Type B pancreatic cell (in vitro differentiated cells): ENCODE measurements at regions not wholly inside any gene's neighbourhood (a gene's known extent, or its start where the extent isn't known, plus 50 kb on each side); places are given as distances from the start of the nearest gene placed in this dataset.

Experiments used
- DNase-seq: peaks from one replicate; pipeline ENCODE4 v3.0.0; 2021; ENCODE audit warnings: mixed read lengths; ENCODE audit not compliant: unreplicated experiment; ENCODE audit errors: extremely low spot score
- H3K27ac Mint-ChIP-seq: 2 replicates; pipeline ENCODE4 v1.8.0; 2021; ENCODE audit warnings: mild to moderate bottlenecking, mixed read lengths
- H3K27me3 Mint-ChIP-seq: 2 replicates; pipeline ENCODE4 v1.8.0; 2021; ENCODE audit warnings: mixed read lengths
- H3K36me3 Mint-ChIP-seq: 2 replicates; pipeline ENCODE4 v1.8.0; 2021; ENCODE audit warnings: mixed read lengths
- H3K4me1 Mint-ChIP-seq: one replicate; pipeline ENCODE4 v1.8.0; 2021; ENCODE audit warnings: mixed read lengths; ENCODE audit not compliant: unreplicated experiment
- H3K4me3 Mint-ChIP-seq: 2 replicates; pipeline ENCODE4 v1.8.0; 2021; ENCODE audit warnings: mild to moderate bottlenecking, mixed read lengths
- H3K9me3 Mint-ChIP-seq: 2 replicates; pipeline ENCODE4 v1.8.0; 2021; ENCODE audit warnings: mixed read lengths
- TF ChIP-seq, protein P1 (sequence below): fragments of 200-600 bp; sonication (generic); conservative IDR thresholded peaks from 2 replicates; pipeline ENCODE4 v1.5.0; 2021; ENCODE audit warnings: antibody characterized with exemption, mild to moderate bottlenecking

DNA sequence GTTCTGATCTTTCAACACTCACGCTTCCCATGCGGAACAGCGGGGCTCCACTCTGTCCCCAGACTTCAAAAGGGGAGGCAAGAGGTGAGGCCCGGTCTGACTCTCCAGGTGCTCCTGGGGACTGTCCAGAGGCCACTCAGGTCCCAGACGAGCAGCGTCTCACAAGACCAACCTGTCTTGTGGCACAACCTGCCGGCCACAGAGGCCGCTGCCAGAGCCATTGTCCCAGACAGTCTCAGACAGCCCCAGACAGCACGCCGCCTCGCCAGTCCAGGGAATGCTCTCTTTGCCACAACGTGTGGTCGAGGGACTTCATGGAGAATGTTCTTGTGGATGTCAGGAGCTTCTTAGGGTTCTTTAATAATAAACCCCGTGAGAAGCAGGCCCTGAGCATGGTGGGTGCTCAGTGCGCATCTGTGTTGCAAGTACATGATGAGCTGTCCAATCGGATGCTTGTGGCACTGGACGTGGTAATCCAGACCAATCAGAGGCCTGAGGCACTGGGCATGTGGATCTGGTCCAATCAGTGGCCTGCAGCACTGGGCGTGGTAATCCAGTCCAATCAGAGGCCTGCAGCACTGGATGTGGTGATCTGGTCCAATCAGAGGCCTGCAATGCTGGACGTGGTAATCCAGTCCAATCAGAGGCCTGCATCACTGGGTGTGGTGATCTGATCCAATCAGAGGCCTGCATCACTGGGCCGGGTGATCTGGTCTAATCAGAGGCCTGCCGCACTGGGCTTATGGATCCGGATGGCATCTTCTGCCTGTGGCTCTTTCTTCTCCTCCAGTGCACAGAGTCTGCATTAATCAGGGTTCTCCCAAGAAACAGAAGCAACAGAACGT is 76.4 kb downstream of the TMEM18 start:
- H3K4me3 Mint-ChIP-seq = no peak overlapping the region

DNA sequence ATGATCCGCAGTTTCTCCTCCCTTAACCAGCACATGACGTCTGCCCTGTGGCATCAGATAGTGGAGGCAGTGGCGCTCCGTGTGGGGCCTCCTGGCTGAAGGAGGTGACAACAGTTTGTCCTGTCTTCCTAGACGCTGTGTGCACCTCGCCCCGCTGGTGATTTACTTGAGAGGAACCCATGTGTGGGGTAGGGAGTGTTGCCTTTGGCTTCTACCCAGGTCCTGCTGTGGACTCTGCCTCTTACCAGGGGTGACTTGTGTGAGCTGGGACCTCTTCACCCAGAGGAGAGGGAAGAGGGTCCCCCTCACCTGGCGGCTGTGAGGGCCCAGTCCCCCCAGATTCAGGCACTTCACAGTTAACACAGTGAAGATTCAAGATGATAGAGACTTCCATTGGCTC is 77.6 kb downstream of the TMEM18 start:
- Mint-ChIP-seq H3K4me3 (no peak overlapping the region), H3K36me3 (no peaks in the 10 kb centered on the region), H3K9me3 (peaks cover 15% of the 10 kb centered on the region), H3K4me1 (peaks cover 23% of the 10 kb centered on the region), H3K27me3 (no peaks in the 10 kb centered on the region), H3K27ac (no peak overlapping the region)
- TF ChIP-seq, protein P1, sequence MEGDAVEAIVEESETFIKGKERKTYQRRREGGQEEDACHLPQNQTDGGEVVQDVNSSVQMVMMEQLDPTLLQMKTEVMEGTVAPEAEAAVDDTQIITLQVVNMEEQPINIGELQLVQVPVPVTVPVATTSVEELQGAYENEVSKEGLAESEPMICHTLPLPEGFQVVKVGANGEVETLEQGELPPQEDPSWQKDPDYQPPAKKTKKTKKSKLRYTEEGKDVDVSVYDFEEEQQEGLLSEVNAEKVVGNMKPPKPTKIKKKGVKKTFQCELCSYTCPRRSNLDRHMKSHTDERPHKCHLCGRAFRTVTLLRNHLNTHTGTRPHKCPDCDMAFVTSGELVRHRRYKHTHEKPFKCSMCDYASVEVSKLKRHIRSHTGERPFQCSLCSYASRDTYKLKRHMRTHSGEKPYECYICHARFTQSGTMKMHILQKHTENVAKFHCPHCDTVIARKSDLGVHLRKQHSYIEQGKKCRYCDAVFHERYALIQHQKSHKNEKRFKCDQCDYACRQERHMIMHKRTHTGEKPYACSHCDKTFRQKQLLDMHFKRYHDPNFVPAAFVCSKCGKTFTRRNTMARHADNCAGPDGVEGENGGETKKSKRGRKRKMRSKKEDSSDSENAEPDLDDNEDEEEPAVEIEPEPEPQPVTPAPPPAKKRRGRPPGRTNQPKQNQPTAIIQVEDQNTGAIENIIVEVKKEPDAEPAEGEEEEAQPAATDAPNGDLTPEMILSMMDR = no peak
- DNase-seq = no peak

More for the DNA sequence above, 76.4 kb downstream of the TMEM18 start:
- Mint-ChIP-seq H3K27ac (no peak overlapping the region), H3K4me1 (peaks cover 14% of the 10 kb centered on the region), H3K27me3 (no peaks in the 10 kb centered on the region), H3K36me3 (no peaks in the 10 kb centered on the region), H3K9me3 (peaks cover 15% of the 10 kb centered on the region)
- no peak for DNase-seq
- TF ChIP-seq, protein P1 = no peak

GRCh38 chr2:598058-598802 is 79.0 kb downstream of the TMEM18 start:
- no peaks in the 10 kb centered on the region for H3K36me3 Mint-ChIP-seq
- H3K9me3 Mint-ChIP-seq = peaks cover 5% of the 10 kb centered on the region
- no peak overlapping the region for H3K4me3 Mint-ChIP-seq
- no peak overlapping the region for H3K27ac Mint-ChIP-seq
- TF ChIP-seq, protein P1 = no peak
- H3K4me1 Mint-ChIP-seq = peaks cover 23% of the 10 kb centered on the region
- no peaks in the 10 kb centered on the region for H3K27me3 Mint-ChIP-seq
- DNase-seq = no peak

DNA sequence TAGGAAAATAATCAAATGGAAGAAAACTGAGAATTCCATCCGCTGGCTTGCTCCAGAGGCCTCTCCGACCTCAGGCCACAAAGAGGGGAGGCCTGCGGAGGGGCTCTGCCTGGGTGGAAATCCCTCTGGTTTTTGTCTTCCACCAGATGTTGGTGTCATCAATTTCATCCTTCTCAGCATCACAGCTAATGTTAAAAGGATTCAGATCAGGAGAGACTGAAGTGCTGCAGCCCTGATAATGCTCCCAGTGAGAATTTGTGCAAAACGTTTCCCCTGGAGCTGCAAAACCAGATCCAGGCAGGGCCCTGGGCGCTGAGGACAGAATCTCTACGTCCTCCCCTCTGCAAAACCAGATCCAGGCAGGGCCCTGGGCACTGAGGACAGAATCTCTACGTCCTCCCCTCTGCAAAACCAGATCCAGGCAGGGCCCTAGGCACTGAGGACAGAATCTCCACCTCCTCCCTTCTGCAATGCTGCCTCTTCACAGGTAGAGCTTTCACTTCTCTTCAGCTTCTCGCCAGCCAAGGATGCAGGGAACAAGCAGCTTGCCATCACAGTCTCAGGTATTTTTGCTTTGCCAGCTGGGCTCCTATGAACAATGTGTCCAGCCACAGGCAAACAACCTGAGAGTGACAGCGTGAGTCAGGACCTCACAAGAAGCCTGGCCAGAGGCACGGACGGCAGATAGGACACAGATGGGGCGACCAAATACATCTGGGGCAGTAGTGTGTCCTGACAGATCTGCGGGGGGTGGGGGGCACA is 81.2 kb downstream of the TMEM18 start:
- Mint-ChIP-seq H3K27ac (no peak overlapping the region), H3K36me3 (no peaks in the 10 kb centered on the region)

More for the DNA sequence above, 81.2 kb downstream of the TMEM18 start:
- Mint-ChIP-seq H3K4me1 (peaks cover 23% of the 10 kb centered on the region), H3K9me3 (no peaks in the 10 kb centered on the region), H3K4me3 (no peak overlapping the region), H3K27me3 (no peaks in the 10 kb centered on the region)
- TF ChIP-seq, protein P1 = no peak
- no peak for DNase-seq
